GM23338 (cell line): ENCODE measurements at regions not wholly inside any gene's neighbourhood (a gene's known extent, or its start where the extent isn't known, plus 50 kb on each side); places are given as distances from the start of the nearest gene placed in this dataset.

Source experiments
- ATAC-seq: fragments of 200-7000 bp; cut with Tn5 transposase; 3 replicates; pipeline ENCODE4 v1.9.1; 2020
- DNase-seq: peaks from one replicate; pipeline ENCODE4 v3.0.0-alpha.2; 2015; ENCODE audit warnings: low spot score
- H2AFZ ChIP-seq: fragments of 200-600 bp; sonication (generic); 2 replicates; pipeline ENCODE4 v1.8.0; 2016; ENCODE audit warnings: antibody characterized with exemption, mild to moderate bottlenecking, moderate library complexity
- H3F3A ChIP-seq: fragments of 200-600 bp; sonication (generic); replicated peaks from 2 replicates; pipeline ENCODE4 v1.8.0; 2017; ENCODE audit warnings: antibody characterized with exemption, mixed run types, low read depth
- H3K27ac ChIP-seq: fragments of 200-600 bp; sonication (generic); 2 replicates; pipeline ENCODE4 v1.6.1; 2016; ENCODE audit warnings: low read depth
- H3K27me3 ChIP-seq: fragments of 200-600 bp; sonication (generic); 2 replicates; pipeline ENCODE4 v1.8.0; 2016; ENCODE audit warnings: mild to moderate bottlenecking, mixed run types, moderate library complexity; ENCODE audit not compliant: insufficient read depth
- H3K36me3 ChIP-seq: fragments of 200-600 bp; sonication (generic); 2 replicates; pipeline ENCODE4 v1.8.0; 2016; ENCODE audit warnings: mild to moderate bottlenecking; ENCODE audit not compliant: insufficient read depth
- H3K4me1 ChIP-seq: fragments of 200-600 bp; sonication (generic); 2 replicates; pipeline ENCODE4 v1.8.0; 2016; ENCODE audit warnings: mild to moderate bottlenecking, moderate library complexity; ENCODE audit not compliant: insufficient read depth
- H3K4me2 ChIP-seq: fragments of 200-600 bp; sonication (generic); 2 replicates; pipeline ENCODE4 v1.7.1; 2017; ENCODE audit warnings: mixed run types
- H3K4me3 ChIP-seq: fragments of 200-600 bp; sonication (generic); 2 replicates; pipeline ENCODE4 v1.6.1; 2016; ENCODE audit warnings: mixed run types
- H3K79me2 ChIP-seq: fragments of 200-600 bp; sonication (generic); replicated peaks from 2 replicates; pipeline ENCODE4 v1.8.0; 2017; ENCODE audit warnings: mild to moderate bottlenecking; ENCODE audit not compliant: insufficient read depth
- H3K9me2 ChIP-seq: fragments of 200-600 bp; sonication (generic); 2 replicates; pipeline ENCODE4 v1.8.0; 2017; ENCODE audit not compliant: insufficient read depth
- H4K20me1 ChIP-seq: fragments of 200-600 bp; sonication (generic); replicated peaks from 2 replicates; pipeline ENCODE4 v1.8.0; 2017; ENCODE audit warnings: mild to moderate bottlenecking; ENCODE audit not compliant: insufficient read depth
- H3K27ac Mint-ChIP-seq: 2 replicates; pipeline ENCODE4 v1.8.0; 2020; ENCODE audit warnings: inconsistent platforms, mild to moderate bottlenecking, moderate library complexity, mixed read lengths
- H3K27me3 Mint-ChIP-seq: 3 replicates; pipeline ENCODE4 v1.8.0; 2022; ENCODE audit warnings: low read depth, mild to moderate bottlenecking, moderate library complexity, mixed read lengths, inconsistent platforms; ENCODE audit not compliant: insufficient read depth, poor library complexity
- H3K36me3 Mint-ChIP-seq: 3 replicates; pipeline ENCODE4 v1.8.0; 2021; ENCODE audit warnings: low read depth, mild to moderate bottlenecking, inconsistent platforms, moderate library complexity, mixed read lengths
- H3K4me1 Mint-ChIP-seq: 3 replicates; pipeline ENCODE4 v1.8.0; 2020; ENCODE audit warnings: mild to moderate bottlenecking, inconsistent platforms, mixed read lengths
- H3K4me3 Mint-ChIP-seq: 3 replicates; pipeline ENCODE4 v1.8.0; 2021; ENCODE audit warnings: moderate library complexity, mild to moderate bottlenecking, inconsistent platforms, mixed read lengths
- H3K9me3 Mint-ChIP-seq: 3 replicates; pipeline ENCODE4 v1.8.0; 2020; ENCODE audit warnings: moderate library complexity, mild to moderate bottlenecking, inconsistent platforms, mixed read lengths
- EZH2phosphoT487 ChIP-seq: fragments of 200-600 bp; sonication (generic); IDR thresholded peaks from one replicate; pipeline ENCODE4 v1.8.1; 2018; ENCODE audit warnings: antibody characterized with exemption; ENCODE audit not compliant: unreplicated experiment
- JUNB ChIP-seq: IDR thresholded peaks from one replicate; pipeline ENCODE4 v1.6.1; 2016; ENCODE audit warnings: antibody characterized with exemption; ENCODE audit not compliant: unreplicated experiment
- NANOG ChIP-seq: IDR thresholded peaks from 2 replicates; pipeline ENCODE4 v1.6.1; 2016; ENCODE audit warnings: antibody characterized with exemption, borderline replicate concordance
- POLR2AphosphoS5 ChIP-seq: IDR thresholded peaks from 2 replicates; pipeline ENCODE4 v1.6.1; 2016; ENCODE audit warnings: antibody characterized with exemption, low read depth
- STAT1 ChIP-seq: IDR thresholded peaks from one replicate; pipeline ENCODE4 v1.6.1; 2016; ENCODE audit warnings: antibody characterized with exemption; ENCODE audit not compliant: unreplicated experiment
- ZNF462 ChIP-seq: fragments of 250-450 bp; sonication (Bioruptor Pico); IDR thresholded peaks from 2 replicates; pipeline ENCODE4 v1.5.0; 2020; ENCODE audit warnings: mild to moderate bottlenecking, moderate library complexity
- TF ChIP-seq, protein P1 (sequence below): IDR thresholded peaks from 2 replicates; pipeline ENCODE4 v1.6.1; 2016; ENCODE audit warnings: antibody characterized with exemption

- TF ChIP-seq ZNF462 (CRISPR knock-in tag) (no peak), STAT1 (no peak), NANOG (no peak)
- TF ChIP-seq, protein P1, sequence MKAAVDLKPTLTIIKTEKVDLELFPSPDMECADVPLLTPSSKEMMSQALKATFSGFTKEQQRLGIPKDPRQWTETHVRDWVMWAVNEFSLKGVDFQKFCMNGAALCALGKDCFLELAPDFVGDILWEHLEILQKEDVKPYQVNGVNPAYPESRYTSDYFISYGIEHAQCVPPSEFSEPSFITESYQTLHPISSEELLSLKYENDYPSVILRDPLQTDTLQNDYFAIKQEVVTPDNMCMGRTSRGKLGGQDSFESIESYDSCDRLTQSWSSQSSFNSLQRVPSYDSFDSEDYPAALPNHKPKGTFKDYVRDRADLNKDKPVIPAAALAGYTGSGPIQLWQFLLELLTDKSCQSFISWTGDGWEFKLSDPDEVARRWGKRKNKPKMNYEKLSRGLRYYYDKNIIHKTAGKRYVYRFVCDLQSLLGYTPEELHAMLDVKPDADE, result no peak
These were observed 132.3 kb upstream of the VCX3A start (continued) for GRCh38 chrX:6667048-6667768.

- H3K9me3 Mint-ChIP-seq, result peaks cover 13% of the 10 kb centered on the region
- Histone ChIP-seq H3K27ac (no peak overlapping the region), H3K4me1 (no peaks in the 10 kb centered on the region), H3K9me2 (0 out of 2 replicates have a peak, but pooled peaks cover 5% of the 10 kb centered on the region), H3K4me3 (no peak overlapping the region), H2AFZ (no peak overlapping the region), H3K79me2 (no peaks in the 10 kb centered on the region), H3K27me3 (no peaks in the 10 kb centered on the region), H3F3A (no peaks in the 10 kb centered on the region), H4K20me1 (no peaks in the 10 kb centered on the region), H3K4me2 (no peak overlapping the region), H3K36me3 (no peaks in the 10 kb centered on the region)
- H3K27ac Mint-ChIP-seq, result no peak overlapping the region
- DNase-seq (no peak), ATAC-seq (no peak)
- H3K27me3 Mint-ChIP-seq, result peaks cover 2% of the 10 kb centered on the region
- H3K4me1 Mint-ChIP-seq, result peaks cover 5% of the 10 kb centered on the region
- peaks cover 19% of the 10 kb centered on the region; the same call in 2 of the 3 replicates for H3K36me3 Mint-ChIP-seq
- no peak overlapping the region for H3K4me3 Mint-ChIP-seq
- TF ChIP-seq, protein P1, result no peak
- TF ChIP-seq JUNB (no peak), EZH2phosphoT487 (no peak), STAT1 (no peak), POLR2AphosphoS5 (no peak), NANOG (no peak)
These were observed 131.7 kb upstream of the VCX3A start for GRCh38 chrX:6666624-6667023.
